Thymus (tissue), 11 donors: ENCODE measurements at regions not wholly inside any gene's neighbourhood (a gene's known extent, or its start where the extent isn't known, plus 50 kb on each side); places are given as distances from the start of the nearest gene placed in this dataset.

Experiments
- DNase-seq, 9 donors: peaks; one replicate each; pipeline ENCODE4 v3.0.0-alpha.2; 2013; ENCODE audit warnings: low spot score in 9 of 9, low read depth in 6 of 9, missing footprints in 1 of 9
- H3K27ac ChIP-seq, 2 donors: one replicate each; pipeline ENCODE4 v1.5.1; 2013; ENCODE audit warnings: control low read depth in 1 of 2, low read depth in 1 of 2, low read length in 1 of 2, mild to moderate bottlenecking in 1 of 2, moderate library complexity in 1 of 2
- H3K27me3 ChIP-seq, 2 donors: one replicate each; pipeline ENCODE4 v1.5.1; 2013; ENCODE audit warnings: low read length in 1 of 2; ENCODE audit not compliant: control insufficient read depth in 2 of 2, insufficient read depth in 1 of 2
- H3K36me3 ChIP-seq, 2 donors: one replicate each; pipeline ENCODE4 v1.5.1; 2013; ENCODE audit warnings: low read length in 1 of 2, mild to moderate bottlenecking in 1 of 2, moderate library complexity in 1 of 2; ENCODE audit not compliant: control insufficient read depth in 2 of 2, insufficient read depth in 2 of 2
- H3K4me1 ChIP-seq, 2 donors: one replicate each; pipeline ENCODE4 v1.5.1; 2013; ENCODE audit warnings: low read length in 2 of 2; ENCODE audit not compliant: control insufficient read depth in 2 of 2, insufficient read depth in 2 of 2
- H3K4me3 ChIP-seq, 2 donors: one replicate each; pipeline ENCODE4 v1.5.1; 2013; ENCODE audit warnings: low read length in 2 of 2, control low read depth in 1 of 2, mild to moderate bottlenecking in 1 of 2
- H3K9me3 ChIP-seq, 2 donors: one replicate each; pipeline ENCODE4 v1.5.1; 2013; ENCODE audit warnings: low read length in 1 of 2, mild to moderate bottlenecking in 1 of 2; ENCODE audit not compliant: control insufficient read depth in 2 of 2, insufficient read depth in 1 of 2
- WGBS: extraction: QIAGEN DNeasy Blood & Tissue Kit; methylation state at CpG from one replicate; pipeline ENCODE4 v1.1.7; 2013; 5-methylcytosine and 5-hydroxymethylcytosine counted together
- donor health status: healthy.

DNA sequence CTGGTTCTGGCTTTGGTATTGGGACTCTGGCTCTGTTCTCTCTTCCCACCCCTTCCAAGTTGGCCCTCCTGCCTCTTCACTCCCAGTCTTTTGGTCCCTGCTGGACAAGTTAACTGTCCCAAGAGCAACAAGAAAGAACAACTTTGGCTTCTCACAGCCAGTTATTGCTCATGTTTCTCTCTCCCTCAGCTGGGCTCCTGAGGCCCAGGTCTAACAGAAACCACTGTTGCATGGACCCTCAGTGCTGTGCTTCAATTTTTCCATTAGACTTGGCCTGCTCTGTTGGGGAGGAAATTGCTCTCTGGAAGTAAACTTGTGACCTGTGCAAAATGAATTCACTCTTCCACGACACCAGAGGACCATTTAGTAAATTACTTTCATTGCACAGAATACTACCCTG, 64.5 kb downstream of the CHST2 start:
- 95% methylated on average over 1 of the region's 1 CpG for WGBS
- no peak for DNase-seq
- peaks cover 0 to 3% of the 10 kb centered on the region in 2 donors for H3K36me3 ChIP-seq
- no peak overlapping the region for H3K27ac ChIP-seq
- H3K9me3 ChIP-seq: no peaks in the 10 kb centered on the region
- H3K4me1 ChIP-seq: peaks cover 0 to 13% of the 10 kb centered on the region in 2 donors
- no peaks in the 10 kb centered on the region for H3K27me3 ChIP-seq
- no peak overlapping the region for H3K4me3 ChIP-seq

DNA sequence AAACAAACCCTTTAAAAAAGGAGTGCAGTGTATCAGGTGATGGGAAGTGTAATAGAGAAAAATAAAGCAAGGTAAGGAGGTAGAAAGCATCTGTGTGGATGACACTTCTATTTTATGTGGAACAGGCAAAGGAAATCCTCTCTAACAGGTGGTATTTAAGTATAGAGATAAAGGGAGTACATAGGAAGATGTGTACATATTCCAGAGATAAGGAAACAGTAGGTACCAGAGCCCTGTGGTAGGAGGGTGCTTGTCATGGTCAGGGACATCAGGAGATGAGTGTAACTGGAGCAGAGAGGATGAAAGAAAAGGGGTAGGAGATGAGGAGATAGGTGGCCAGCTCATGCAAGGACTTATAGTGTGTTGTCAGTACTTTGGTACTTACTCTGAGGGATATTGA, 65.8 kb downstream of the CHST2 start:
- peaks cover 0 to 3% of the 10 kb centered on the region in 2 donors for H3K36me3 ChIP-seq
- no peak overlapping the region for H3K4me3 ChIP-seq
- no peak overlapping the region for H3K27ac ChIP-seq
- no peak for DNase-seq
- H3K9me3 ChIP-seq: no peaks in the 10 kb centered on the region
- H3K4me1 ChIP-seq: peaks cover 0 to 18% of the 10 kb centered on the region in 2 donors
- no peaks in the 10 kb centered on the region for H3K27me3 ChIP-seq

DNA sequence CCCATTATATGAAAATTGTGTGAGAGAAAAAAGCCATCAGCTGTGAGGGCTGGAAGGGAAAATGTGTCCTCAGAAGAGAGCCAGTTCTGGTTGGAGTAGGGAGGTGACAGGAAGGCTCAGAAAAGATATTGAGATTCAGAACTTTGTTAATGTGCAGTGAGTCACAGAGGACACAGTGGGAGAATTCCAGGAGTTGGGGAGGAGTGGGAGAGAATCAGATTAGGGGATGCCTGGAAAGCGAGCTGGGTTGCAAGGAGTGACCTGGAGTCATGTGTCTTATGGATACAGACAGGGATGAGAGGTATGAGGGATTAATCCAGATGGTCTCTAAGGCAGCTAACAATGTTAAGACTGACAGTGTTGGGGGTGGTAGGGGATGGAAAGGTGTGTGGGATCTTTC, 67.5 kb downstream of the CHST2 start:
- Histone ChIP-seq H3K4me3 (no peak overlapping the region), H3K36me3 (peaks cover 0 to 3% of the 10 kb centered on the region in 2 donors), H3K27ac (no peak overlapping the region), H3K27me3 (no peaks in the 10 kb centered on the region), H3K4me1 (peaks cover 0 to 21% of the 10 kb centered on the region in 2 donors), H3K9me3 (no peaks in the 10 kb centered on the region)
- WGBS: 96% methylated on average over 1 of the region's 1 CpG
- no peak for DNase-seq

DNA sequence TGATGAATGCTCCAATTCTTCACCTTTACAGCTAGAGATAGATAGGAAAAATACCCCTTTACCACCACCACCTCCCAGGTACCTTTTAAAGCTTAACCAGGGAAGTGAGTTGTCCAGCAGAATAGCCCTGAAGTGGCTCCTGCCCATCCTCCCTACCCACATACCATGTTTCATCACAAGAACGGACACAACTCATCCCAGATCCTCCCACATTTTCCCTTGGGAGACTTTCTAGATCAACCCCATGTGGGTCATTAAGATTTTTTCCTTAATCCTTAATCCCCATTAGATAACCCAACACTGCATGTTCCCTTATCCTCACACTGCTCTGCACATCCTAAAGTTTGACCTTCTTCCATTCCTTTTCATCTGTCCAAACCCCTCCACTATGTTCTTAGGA, 69.3 kb downstream of the CHST2 start:
- no peaks in the 10 kb centered on the region for H3K27me3 ChIP-seq
- peaks cover 0 to 3% of the 10 kb centered on the region in 2 donors for H3K36me3 ChIP-seq
- peaks cover 0 to 16% of the 10 kb centered on the region in 2 donors for H3K4me1 ChIP-seq
- DNase-seq: no peak
- H3K27ac ChIP-seq: no peak overlapping the region
- no peak overlapping the region for H3K4me3 ChIP-seq
- no peaks in the 10 kb centered on the region for H3K9me3 ChIP-seq
- 97% methylated on average over 1 of the region's 1 CpG for WGBS

DNA sequence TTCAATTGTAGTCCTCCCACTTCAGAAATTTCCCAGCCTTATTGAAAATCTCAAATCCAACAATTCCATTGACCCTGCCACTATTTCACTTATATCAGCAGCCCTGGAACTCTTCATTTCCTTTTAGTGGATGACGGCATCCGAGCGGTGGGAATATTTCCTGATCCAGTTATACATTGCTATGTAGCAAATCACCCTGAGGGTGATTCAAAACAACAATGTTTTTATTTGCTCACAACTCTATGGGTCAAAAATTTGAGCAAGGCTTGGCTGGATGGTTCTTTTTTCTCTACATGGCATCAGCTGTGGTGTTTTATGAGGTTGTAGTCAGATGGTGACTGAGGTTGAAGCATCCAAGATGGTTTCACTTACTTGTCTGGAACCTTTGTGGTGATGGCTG, 70.5 kb downstream of the CHST2 start:
- H3K9me3 ChIP-seq: no peaks in the 10 kb centered on the region
- peaks cover 0 to 3% of the 10 kb centered on the region in 2 donors for H3K36me3 ChIP-seq
- H3K4me1 ChIP-seq: peaks cover 0 to 14% of the 10 kb centered on the region in 2 donors
- DNase-seq: no peak
- H3K4me3 ChIP-seq: no peak overlapping the region
- no peak overlapping the region for H3K27ac ChIP-seq
- H3K27me3 ChIP-seq: no peaks in the 10 kb centered on the region
- WGBS: 98% methylated on average over 3 of the region's 3 CpGs

DNA sequence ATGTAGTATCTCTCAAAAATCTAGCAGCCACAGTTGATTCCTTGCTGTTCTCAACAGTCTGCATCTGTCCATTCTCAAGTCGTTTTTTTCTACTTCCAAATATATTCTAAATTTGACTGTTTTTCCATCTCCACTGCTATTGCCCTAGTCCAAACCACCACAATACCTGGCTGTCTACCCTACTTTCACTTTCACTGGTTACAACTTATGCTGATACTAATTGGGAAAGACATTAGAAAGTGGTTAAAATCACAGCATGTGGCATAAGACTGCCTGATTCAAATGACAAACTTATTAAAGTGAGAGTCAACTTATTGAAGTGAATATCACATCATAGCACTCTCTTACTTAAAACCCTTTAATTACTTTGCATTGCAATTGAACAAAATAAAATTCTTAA, 72.6 kb downstream of the CHST2 start:
- peaks cover 0 to 14% of the 10 kb centered on the region in 2 donors for H3K4me1 ChIP-seq
- H3K27me3 ChIP-seq: no peaks in the 10 kb centered on the region
- no peaks in the 10 kb centered on the region for H3K9me3 ChIP-seq
- DNase-seq: no peak
- H3K27ac ChIP-seq: no peak overlapping the region
- WGBS: 36% methylated on average over 1 of the region's 1 CpG
- no peak overlapping the region for H3K4me3 ChIP-seq
- H3K36me3 ChIP-seq: peaks cover 0 to 3% of the 10 kb centered on the region in 2 donors

DNA sequence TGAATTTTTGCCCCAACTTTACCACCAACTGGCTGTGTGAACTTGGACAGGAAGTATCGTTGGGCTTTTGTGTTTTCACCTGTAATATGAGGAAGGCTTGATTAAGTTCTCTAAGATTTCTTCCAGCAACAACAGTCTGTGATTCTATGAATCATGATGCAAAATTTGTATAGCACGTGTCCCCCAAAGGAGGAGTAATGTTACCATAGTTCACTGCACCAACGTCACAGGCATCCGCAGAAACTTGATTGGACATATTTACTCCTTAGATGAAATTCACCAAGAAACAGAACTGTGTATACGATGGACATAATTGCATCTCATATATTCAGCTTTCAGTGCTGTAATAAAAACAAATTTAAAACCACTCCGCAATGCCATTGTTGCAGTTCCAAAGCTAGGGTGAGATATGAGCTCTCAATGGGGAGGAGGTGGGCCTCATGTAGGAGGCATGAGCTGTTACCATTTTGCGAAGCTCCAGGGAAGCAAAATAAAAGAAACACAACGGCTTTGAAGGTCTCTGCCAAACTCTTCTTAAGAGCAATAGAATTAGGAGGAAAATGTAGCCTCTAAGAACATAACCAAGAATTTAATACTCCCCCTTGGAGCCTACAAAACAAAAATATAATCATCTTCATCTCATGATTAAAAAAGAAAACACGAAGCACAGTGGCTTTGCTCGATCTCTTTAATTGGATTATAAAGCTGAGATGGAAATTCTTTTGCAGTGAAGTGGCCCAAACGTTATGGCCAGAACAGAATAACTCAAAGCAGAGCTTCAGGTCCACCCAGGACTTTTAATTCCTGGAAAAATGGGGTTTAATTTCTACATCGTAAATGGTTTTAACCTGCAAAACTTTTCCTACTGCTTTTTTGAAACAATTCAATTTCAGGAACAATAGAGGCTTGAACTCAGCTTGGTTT, 80.7 kb downstream of the CHST2 start:
- no peak overlapping the region for H3K27ac ChIP-seq
- 94% methylated on average over 12 of the region's 12 CpGs for WGBS
- no peak for DNase-seq
- H3K4me3 ChIP-seq: no peak overlapping the region
- no peaks in the 10 kb centered on the region for H3K36me3 ChIP-seq
- peaks cover 0 to 6% of the 10 kb centered on the region in 2 donors for H3K4me1 ChIP-seq
- no peaks in the 10 kb centered on the region for H3K27me3 ChIP-seq
- peaks cover 0 to 2% of the 10 kb centered on the region in 2 donors for H3K9me3 ChIP-seq

DNA sequence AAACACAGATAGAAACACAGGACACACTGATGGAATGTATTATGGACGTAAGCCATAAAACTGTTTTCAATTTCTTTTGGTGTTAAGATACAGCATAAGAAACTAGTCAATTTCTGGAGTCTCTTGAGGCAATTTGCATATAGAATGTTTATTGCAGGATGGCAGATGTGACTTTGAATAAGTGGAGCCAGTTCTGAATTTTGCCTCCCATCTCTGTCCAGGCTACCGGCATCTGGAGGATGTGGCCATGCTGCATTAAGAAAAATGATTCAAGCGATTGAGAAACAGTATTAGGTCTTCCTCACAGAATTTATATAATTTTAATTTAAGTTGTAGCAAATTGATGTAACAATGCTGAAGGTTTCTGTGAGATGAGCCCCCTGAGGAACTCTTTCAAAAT, 81.5 kb downstream of the CHST2 start:
- Histone ChIP-seq H3K27ac (no peak overlapping the region), H3K9me3 (peaks cover 0 to 6% of the 10 kb centered on the region in 2 donors), H3K27me3 (no peaks in the 10 kb centered on the region), H3K4me3 (no peak overlapping the region), H3K36me3 (no peaks in the 10 kb centered on the region), H3K4me1 (peaks cover 0 to 6% of the 10 kb centered on the region in 2 donors)
- WGBS: 98% methylated on average over 3 of the region's 3 CpGs
- DNase-seq: no peak

DNA sequence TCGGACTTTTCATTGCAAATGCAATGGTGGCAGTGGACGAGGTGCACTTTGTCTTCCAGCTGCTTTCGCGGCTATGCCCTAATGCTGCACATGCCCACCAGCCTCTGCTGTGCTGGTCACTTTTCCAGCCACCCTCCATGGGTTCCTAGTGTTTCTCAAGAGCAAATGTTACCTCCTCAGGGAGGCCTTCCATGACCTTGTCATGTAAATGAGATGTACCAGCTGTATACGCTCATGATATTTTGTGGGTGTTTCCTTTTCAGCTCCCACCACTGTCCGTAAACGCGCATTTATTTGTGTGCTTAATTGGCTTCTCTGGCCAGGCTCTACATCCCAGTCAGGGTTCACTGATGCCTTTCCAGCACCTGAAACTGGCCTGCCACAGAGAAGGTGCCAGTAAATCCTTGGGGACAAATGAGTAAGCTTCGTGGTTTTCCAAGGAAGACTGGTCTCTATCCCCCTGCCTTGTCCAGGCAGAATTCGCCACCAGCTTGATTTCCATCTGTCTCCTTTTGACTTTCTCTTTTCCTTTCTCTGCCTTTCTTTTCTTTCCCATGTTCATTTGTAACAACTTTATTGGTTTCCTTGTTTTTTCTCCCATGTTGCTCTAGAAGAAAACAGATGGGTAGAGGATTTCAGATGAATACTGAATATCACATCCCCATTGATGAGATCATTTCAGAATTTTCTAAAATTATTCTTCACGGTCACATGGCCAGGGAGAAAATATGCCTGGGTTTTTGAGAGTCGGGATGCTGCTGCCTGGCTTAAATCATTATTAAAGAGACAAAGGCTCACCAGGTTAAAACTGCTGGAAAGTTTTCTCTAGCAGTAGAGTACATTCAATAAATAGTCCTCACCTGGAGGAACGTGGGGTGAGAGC, 82.5 kb downstream of the CHST2 start:
- Histone ChIP-seq H3K4me1 (peaks cover 1 to 10% of the 10 kb centered on the region in 2 donors), H3K9me3 (peaks cover 0 to 6% of the 10 kb centered on the region in 2 donors), H3K27me3 (no peaks in the 10 kb centered on the region), H3K27ac (no peak overlapping the region), H3K36me3 (no peaks in the 10 kb centered on the region), H3K4me3 (no peak overlapping the region)
- WGBS: 96% methylated on average over 13 of the region's 13 CpGs
- DNase-seq: no peak
